Dermis blood vessel endothelial cell (primary cell): ENCODE measurements at regions not wholly inside any gene's neighbourhood (a gene's known extent, or its start where the extent isn't known, plus 50 kb on each side); places are given as distances from the start of the nearest gene placed in this dataset.

Experiments
- DNase-seq: peaks from one replicate; pipeline ENCODE4 v3.0.0; 2010

GRCh38 chr10:128883231-128884032 is 583.6 kb upstream of the MGMT start:
- no peak for DNase-seq

DNA sequence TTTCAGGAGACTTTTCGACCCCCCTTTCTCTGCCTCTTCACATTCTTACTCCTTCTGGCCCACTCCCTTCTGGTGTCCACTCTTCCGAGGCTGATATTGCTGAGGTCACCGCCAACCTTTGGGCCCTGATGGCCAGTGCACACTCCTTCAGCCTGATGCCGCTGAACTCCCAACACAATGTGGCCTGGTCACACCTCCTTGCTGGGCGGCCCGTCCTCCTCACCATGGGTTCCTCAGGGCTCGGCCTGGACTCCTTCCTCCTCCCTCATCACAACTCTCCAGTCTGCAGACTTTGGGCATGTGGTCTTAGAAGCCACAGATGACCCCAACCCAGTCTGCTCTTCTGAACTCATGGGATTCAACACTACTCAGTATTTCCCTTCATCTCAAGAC is 583.0 kb upstream of the MGMT start:
- DNase-seq: no peak

DNA sequence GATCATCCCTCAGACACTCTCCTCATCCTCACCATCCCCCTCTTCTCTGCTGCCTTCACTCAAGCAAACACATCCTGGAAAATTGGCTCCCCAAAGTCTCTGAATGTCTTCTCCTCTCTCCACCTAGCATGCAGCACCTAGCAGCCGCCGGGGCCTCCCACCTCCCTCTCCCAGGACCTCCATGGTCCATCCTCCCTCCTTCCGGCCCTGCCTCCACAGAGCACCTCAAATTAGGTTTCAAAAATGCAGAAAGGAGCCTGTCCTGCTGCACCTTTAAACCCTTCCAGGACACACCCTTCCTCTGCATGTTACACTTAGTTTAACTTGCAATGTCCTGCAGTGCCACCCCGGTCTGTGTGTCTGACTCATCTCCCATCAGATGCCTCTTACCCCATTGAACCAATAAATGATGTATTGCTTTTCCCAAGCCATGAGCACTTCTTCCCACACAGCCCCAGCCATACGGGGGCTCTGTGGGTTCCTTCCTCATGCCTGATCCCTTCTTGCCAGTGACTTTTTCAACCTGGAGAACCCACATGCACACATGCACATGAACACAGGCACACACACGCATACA is 582.5 kb upstream of the MGMT start:
- no peak for DNase-seq

- DNase-seq: no peak
Observed at GRCh38 chr10:128885573-128886555, 581.2 kb upstream of the MGMT start.

DNA sequence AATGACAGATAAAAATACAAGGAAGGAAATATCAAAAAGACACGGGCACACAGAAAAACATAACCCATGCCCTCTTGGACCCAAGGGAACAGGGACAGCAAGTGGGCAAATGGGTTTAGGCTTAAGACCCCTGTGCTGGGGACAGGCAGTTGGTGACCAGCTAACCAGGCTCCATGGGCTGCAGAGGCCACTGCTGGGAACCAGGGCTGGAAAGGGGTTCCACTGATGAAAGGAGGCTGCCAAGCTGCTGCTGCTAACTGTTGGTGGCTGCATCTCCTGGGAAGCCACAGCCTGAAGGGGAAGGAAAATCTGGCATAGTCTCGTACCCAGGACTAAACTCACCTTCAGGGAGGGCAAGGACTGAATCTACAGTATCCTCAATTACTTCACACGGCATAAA is 579.2 kb upstream of the MGMT start:
- no peak for DNase-seq

GRCh38 chr10:128892005-128892404 is 575.0 kb upstream of the MGMT start:
- no peak for DNase-seq

DNA sequence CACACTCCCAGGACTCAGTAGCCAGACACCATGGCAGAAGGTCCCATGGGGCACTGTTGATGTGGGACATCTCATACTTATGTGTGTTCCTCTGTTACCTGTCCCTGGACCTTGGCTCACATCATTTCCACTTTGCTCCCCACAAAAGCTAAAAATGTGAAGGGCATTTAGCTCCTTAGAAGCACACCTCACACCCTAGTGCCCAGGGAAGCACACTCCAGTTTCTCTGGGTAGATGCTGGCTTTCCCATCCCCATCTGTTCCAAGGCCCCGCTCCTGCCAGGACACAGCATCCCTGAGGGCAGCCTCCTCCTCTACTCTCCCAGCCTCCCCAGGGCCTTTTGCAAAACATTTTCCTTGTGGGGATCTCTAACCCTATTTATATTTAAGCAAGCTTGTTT is 572.4 kb upstream of the MGMT start:
- DNase-seq: no peak

GRCh38 chr10:128895473-128895872 is 571.6 kb upstream of the MGMT start:
- DNase-seq: no peak

DNA sequence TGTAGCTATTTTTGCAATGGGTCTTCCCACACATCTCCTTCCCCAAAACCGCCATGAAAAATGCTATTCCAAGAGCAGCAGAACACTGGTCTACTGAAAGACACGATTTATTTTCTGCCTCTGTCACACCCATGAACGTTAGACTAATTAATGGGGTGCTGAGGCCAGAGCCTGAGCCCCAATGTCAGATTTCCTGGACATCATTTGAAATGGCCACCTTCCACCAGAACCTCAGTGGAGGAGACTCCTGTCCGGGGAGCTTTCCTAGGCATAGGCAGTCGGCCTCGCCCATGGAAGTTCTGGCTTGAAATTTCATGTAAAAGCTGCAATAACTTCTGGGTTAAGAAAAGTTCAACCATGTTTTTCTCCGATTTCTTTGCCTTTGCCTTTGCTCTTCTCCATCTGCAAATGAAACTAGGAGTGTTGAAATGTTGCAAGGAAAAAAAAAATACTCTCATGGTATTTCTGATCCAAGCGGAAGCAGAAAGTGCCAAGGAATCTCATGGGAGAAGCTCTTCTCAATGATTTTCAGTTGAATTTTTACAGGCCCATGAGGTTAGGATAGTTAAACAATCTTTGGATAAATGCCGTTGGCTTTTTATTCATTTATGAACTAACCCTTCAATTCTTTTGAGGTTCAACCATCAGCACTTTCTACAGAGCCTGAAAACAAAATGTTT is 570.8 kb upstream of the MGMT start:
- DNase-seq: no peak

DNA sequence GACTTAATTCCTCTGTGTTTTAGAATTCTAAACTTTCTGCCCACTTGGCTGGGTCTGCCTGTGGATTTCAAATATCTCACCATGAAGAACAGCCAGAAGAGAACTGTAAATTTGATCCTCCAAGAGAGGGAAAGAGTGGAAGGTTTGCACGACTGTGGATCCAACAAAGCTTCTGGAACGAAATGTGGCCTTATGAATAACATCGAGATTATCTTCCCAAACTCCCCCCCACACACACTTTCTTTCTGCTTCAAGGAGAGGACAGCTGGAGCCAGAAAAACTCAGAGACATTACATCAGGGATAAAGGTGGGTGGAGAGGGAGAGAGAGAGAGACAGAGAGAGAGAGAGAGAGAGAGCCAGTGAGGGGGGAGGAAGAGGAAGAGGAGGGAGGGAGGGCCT is 570.1 kb upstream of the MGMT start:
- DNase-seq: no peak

DNA sequence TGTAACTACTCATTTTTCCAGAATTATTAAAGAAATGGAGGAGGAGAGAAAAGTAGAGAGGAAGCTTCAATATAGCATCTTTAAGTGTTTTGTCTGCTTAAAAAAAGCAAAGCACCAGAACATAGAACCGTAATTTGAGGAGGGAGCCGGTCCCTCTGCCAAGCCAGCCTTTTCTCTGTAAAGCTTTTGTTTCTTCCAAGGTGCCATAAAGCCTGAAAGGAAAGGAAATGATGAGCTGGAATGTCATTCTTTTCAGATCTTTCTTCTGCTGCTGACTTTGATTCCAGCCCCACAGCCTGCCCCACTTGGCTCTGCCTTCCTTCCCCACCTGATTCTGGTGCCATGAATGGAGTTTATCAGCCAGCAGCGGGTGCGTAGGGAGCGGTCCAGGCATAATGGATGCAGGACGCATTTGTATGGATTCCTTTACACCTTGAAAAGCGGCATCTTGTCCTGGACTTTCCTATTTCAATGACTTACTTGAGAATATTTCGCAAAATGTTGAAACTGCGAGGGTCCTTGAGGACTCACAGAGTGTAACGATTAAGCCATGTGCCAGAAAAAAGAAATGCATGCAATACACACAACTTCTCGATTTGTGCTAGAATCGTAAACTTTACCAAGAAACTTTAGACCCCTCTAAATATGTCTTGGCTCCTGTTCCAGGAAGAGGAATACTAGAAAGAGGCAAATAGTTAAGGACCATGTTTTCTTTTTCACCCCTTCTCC is 569.5 kb upstream of the MGMT start:
- no peak for DNase-seq

- DNase-seq: no peak
Observed at GRCh38 chr10:128898133-128898915, 568.7 kb upstream of the MGMT start.

DNA sequence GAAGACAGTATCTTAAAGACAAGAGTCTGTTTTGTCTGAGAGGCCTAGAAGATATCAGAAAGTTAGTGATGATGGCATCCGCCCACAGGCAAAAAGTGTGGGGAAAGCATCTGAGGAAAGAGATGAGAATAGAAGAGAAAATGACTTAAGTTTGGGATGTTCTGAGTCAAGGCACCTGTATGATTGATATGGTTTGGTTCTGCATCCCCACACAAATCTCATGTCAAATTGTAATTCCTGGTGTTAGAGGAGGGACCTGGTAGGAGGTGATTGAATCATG is 568.2 kb upstream of the MGMT start:
- no peak for DNase-seq

DNA sequence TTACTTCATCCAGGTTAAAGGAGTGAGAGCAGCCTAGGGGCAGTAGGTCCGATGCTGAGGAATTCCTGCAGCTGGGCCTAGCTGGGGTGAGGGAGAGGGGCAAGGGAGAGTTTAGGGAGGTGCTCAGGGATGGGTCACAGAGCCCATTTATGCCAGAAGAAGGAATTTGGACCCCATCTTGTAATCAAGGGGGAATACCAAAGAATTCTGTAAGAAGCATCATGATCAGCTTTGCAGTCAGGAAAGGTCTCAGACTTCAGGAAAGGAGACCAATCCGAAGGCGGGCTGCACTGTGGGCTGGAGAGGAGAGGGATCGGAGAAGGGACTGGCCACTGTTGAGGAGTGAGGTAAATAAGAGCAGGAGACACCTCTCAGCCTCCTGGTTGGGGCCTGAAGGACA is 566.6 kb upstream of the MGMT start:
- no peak for DNase-seq

GRCh38 chr10:128901236-128901635 is 565.8 kb upstream of the MGMT start:
- DNase-seq: no peak

GRCh38 chr10:128902031-128902710 is 564.9 kb upstream of the MGMT start:
- DNase-seq: no peak

- no peak for DNase-seq
Observed at GRCh38 chr10:128907155-128907941, 559.7 kb upstream of the MGMT start.

GRCh38 chr10:128908099-128908498 is 558.9 kb upstream of the MGMT start:
- peak; percentile 2 for DNase-seq

DNA sequence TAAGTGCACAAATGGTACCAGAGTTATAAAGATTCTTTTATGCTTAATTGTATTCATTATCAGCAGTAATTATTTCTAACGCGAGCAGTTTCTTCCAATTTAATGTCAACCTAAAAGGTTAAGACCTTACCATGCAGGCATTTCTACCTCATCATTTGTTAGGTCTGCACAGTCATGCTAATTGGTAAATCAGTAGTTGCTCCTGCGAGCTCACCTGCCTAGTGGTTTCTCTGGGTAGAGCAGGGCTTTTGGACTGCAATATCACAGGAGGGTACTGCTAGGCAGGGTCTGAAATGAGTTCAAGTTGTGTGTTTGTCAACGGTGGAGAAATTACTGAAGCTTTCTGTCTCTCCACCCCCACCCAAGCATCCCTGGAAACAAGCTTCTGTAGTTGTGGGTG is 558.5 kb upstream of the MGMT start:
- no peak for DNase-seq
